ENCODE measurements at regions not wholly inside any gene's neighbourhood (a gene's known extent, or its start where the extent isn't known, plus 50 kb on each side); places are given as distances from the start of the nearest gene placed in this dataset.

DNA sequence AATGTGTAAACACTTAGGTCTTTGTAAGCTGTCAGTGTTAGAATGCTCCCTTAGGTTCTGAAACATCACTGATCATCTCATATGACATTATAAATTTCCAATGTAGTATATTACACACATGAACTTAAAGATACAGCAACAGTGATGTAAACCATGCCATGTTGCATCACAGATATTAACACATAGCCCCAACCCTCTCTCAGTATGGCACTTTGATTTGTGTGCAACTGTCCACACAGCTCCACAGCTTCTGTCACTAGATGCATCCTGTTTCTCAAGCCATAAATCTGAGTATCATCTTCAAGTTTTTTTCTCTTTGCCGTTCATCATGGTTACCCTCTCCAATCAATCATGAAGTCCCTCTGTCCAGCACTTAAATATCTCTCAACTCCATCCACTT lies 69.2 kb upstream of the LRP1B start:
- peaks cover 2% of the 10 kb centered on the region for H3K36me3 Mint-ChIP-seq
- H3K4me3 Mint-ChIP-seq = no peak overlapping the region
- peaks cover 0 to 1% (median 0%) of the 10 kb centered on the region in 3 donors for H3K4me1 Mint-ChIP-seq
- peaks cover 0 to 4% (median 2%) of the 10 kb centered on the region in 3 donors for H3K9me3 Mint-ChIP-seq
- peaks cover 3% of the 10 kb centered on the region for H3K27me3 Mint-ChIP-seq
- H3K27ac Mint-ChIP-seq = no peak overlapping the region

DNA sequence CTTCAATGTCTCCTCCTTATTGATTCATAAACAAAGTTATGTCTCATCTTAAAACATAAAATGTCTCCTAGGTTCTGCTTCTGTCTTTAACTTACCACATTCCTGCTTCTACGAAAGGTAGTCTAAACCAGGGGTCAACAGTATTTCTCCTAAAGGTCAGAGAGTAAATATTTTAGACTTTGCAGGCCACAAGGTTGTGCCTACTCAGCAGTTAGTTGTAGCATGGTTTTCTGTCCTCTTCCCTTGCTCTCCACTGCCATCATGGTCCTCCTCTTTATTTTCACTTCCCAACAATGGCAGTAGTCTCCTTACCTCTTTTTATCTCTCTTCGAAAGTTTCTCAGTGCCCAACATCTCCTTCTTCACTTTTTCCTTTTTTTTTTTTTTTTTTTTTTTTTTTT lies 68.3 kb upstream of the LRP1B start:
- Mint-ChIP-seq H3K36me3 (peaks cover 2% of the 10 kb centered on the region), H3K27ac (no peak overlapping the region), H3K4me3 (no peak overlapping the region), H3K27me3 (peaks cover 3% of the 10 kb centered on the region), H3K4me1 (peaks cover 0 to 1% (median 0%) of the 10 kb centered on the region in 3 donors), H3K9me3 (peaks cover 0 to 4% (median 0%) of the 10 kb centered on the region in 3 donors)

DNA sequence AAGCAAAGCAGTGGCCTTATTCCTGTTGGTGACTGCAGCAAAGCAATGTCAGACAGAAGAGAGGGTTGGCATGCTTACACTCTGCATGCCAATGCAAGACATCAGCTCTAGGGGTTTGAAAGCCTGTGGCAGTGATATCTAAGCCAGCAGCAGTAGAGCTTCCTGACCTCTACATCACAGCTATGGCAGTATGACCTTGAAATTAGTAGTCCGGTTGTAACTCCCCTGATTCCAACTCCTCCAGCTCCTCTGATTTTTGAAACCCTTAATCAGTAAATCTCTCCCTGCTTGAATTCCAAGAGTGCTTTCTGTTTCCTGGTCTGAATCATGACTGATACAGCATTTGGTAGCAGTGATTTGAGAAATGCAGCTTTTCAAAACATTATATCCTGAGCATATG lies 60.0 kb upstream of the LRP1B start:
- H3K9me3 Mint-ChIP-seq = no peaks in the 10 kb centered on the region
- H3K4me3 Mint-ChIP-seq = no peak overlapping the region
- no peaks in the 10 kb centered on the region for H3K36me3 Mint-ChIP-seq
- H3K27ac Mint-ChIP-seq = no peak overlapping the region
- H3K27me3 Mint-ChIP-seq = no peaks in the 10 kb centered on the region
- peaks cover 0 to 4% (median 3%) of the 10 kb centered on the region in 3 donors for H3K4me1 Mint-ChIP-seq

DNA sequence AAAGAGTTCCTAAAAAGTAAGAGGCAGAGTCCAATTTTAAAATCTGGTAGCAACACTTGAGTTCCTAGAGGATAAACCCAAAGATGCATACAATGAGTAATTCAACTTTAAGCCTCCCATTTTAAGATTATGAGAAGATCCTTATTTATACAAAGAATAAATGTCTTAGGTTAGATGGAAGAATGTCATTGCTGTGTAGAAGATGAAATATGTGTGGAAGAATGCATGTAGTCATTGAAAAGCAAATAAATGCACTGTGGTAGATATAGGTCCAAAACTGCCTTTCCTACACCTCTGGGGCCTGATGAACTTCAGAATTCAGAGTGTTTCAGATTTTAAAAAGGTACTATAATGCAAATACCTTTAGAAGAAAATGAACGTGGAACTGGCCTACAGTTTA lies 58.7 kb upstream of the LRP1B start:
- Mint-ChIP-seq H3K4me1 (peaks cover 1 to 4% (median 3%) of the 10 kb centered on the region in 3 donors), H3K36me3 (no peaks in the 10 kb centered on the region), H3K4me3 (no peak overlapping the region), H3K27me3 (no peaks in the 10 kb centered on the region), H3K27ac (no peak overlapping the region), H3K9me3 (no peaks in the 10 kb centered on the region)

DNA sequence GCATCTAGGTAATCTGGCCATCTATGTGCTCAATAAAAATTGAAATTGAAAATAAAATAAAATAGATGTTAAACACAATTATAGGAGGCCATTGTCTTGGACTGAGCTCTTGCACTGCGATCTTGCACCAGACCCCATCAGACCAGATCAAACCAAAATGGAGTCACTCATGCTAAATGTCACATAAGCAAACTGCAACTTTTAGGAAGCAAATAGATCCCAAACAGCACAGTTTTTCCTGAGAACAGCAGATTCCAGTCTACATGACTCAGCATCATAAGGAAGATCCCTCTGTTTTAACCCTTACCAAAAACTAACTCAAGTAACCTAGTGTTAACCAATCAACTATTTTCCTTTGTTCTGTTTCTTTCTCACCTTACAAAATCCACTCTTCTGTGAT lies 57.7 kb upstream of the LRP1B start:
- H3K4me3 Mint-ChIP-seq = no peak overlapping the region
- no peak overlapping the region for H3K27ac Mint-ChIP-seq
- H3K4me1 Mint-ChIP-seq = peaks cover 1 to 4% (median 3%) of the 10 kb centered on the region in 3 donors
- no peaks in the 10 kb centered on the region for H3K27me3 Mint-ChIP-seq
- H3K36me3 Mint-ChIP-seq = no peaks in the 10 kb centered on the region
- no peaks in the 10 kb centered on the region for H3K9me3 Mint-ChIP-seq

DNA sequence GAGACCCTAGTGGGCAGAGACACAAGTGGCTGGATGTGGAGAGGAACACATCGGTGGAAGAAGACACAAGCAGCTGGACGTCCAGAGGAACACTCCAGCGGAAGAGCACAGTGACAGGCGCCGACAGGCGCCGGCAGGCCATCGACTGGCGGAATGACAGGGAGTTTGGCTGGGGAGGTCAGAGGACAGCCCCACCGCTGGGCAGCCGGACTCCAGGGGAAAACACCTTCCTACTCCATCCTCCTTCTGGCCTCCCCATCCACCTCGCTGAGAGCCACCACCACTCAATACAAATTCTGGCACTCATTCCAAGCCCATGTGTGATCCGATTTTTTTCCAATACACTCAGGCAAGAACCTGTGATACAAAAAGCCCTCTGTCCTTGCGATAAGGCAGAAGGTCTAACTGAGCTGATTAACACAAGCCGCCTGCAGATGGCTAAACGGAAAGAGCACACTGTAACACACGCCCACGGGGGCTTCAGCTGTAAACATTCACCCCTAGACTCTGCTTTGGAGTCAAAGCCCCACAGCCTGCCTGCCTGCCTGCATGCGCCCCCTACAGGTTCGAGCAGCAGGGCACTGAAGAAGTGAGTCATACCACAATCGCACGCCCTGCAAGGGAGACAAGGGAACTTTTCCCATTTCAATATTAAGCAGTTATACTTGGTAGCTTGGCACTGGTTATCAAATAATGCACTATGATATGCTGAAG lies 50.2 kb upstream of the LRP1B start:
- no peaks in the 10 kb centered on the region for H3K27me3 Mint-ChIP-seq
- H3K4me1 Mint-ChIP-seq = peaks cover 0 to 2% (median 1%) of the 10 kb centered on the region in 3 donors
- no peaks in the 10 kb centered on the region for H3K9me3 Mint-ChIP-seq
- H3K36me3 Mint-ChIP-seq = no peaks in the 10 kb centered on the region
- no peak overlapping the region for H3K27ac Mint-ChIP-seq
- no peak overlapping the region for H3K4me3 Mint-ChIP-seq

All from IgD-negative memory B cell (primary cell).